ELR (cell line): ENCODE measurements at regions not wholly inside any gene's neighbourhood (a gene's known extent, or its start where the extent isn't known, plus 50 kb on each side); places are given as distances from the start of the nearest gene placed in this dataset.

ENCODE experiments used
- DNase-seq: peaks from one replicate; pipeline ENCODE4 v3.0.0-alpha.2; 2015; ENCODE audit warnings: low read depth

GRCh38 chr7:89926194-89926593, 228.1 kb upstream of the STEAP1 start:
- no peak for DNase-seq

- DNase-seq: no peak
Measured at GRCh38 chr7:89926701-89927100, 227.6 kb upstream of the STEAP1 start.

GRCh38 chr7:89927762-89928161, 226.5 kb upstream of the STEAP1 start:
- DNase-seq: no peak

GRCh38 chr7:89928451-89928850, 225.8 kb upstream of the STEAP1 start:
- DNase-seq: no peak

- no peak for DNase-seq
Measured at GRCh38 chr7:89934101-89934500, 220.2 kb upstream of the STEAP1 start.

GRCh38 chr7:89943525-89944050, 210.7 kb upstream of the STEAP1 start:
- DNase-seq: no peak

- DNase-seq: no peak
Measured at GRCh38 chr7:89958525-89959068, 195.7 kb upstream of the STEAP1 start.

- DNase-seq: no peak
Measured at GRCh38 chr7:89966067-89966664, 188.1 kb upstream of the STEAP1 start.

- no peak for DNase-seq
Measured at GRCh38 chr7:89975577-89975976, 178.7 kb upstream of the STEAP1 start.

- no peak for DNase-seq
Measured at GRCh38 chr7:89987665-89988064, 166.6 kb upstream of the STEAP1 start.

GRCh38 chr7:89988074-89988473, 166.2 kb upstream of the STEAP1 start:
- DNase-seq: peak; percentile 0

GRCh38 chr7:89989454-89989853, 164.8 kb upstream of the STEAP1 start:
- no peak for DNase-seq

- no peak for DNase-seq
Measured at GRCh38 chr7:89994483-89994882, 159.8 kb upstream of the STEAP1 start.

- no peak for DNase-seq
Measured at GRCh38 chr7:89998554-89998953, 155.7 kb upstream of the STEAP1 start.

GRCh38 chr7:90005836-90006235, 148.4 kb upstream of the STEAP1 start:
- no peak for DNase-seq

GRCh38 chr7:90007001-90007654, 147.1 kb upstream of the STEAP1 start:
- no peak for DNase-seq

GRCh38 chr7:90007831-90008230, 146.4 kb upstream of the STEAP1 start:
- DNase-seq: no peak

- DNase-seq: no peak
Measured at GRCh38 chr7:90022213-90022612, 132.1 kb upstream of the STEAP1 start.

GRCh38 chr7:90025771-90026170, 128.5 kb upstream of the STEAP1 start:
- DNase-seq: no peak

GRCh38 chr7:90033850-90034249, 120.4 kb upstream of the STEAP1 start:
- DNase-seq: no peak

- no peak for DNase-seq
Measured at GRCh38 chr7:90053094-90053493, 101.2 kb upstream of the STEAP1 start.

GRCh38 chr7:90061077-90061476, 93.2 kb upstream of the STEAP1 start:
- no peak for DNase-seq

- no peak for DNase-seq
Measured at GRCh38 chr7:90064370-90064769, 89.9 kb upstream of the STEAP1 start.

- no peak for DNase-seq
Measured at GRCh38 chr7:90067171-90067570, 87.1 kb upstream of the STEAP1 start.
